HEK293 (cell line): ENCODE measurements at regions not wholly inside any gene's neighbourhood (a gene's known extent, or its start where the extent isn't known, plus 50 kb on each side); places are given as distances from the start of the nearest gene placed in this dataset.

Experiments
- CTCF ChIP-seq: fragments of 450-650 bp; formaldehyde crosslinking; IDR thresholded peaks from 2 replicates; pipeline ENCODE4 v1.5.1; 2016; ENCODE audit warnings: missing biosample characterization, missing genetic modification characterization
- HOXC10 ChIP-seq: sonication (generic); formaldehyde crosslinking; IDR thresholded peaks from 2 replicates; pipeline ENCODE4 v1.8.1; 2023; ENCODE audit warnings: mild to moderate bottlenecking, missing genetic modification reagents
- KLF10 ChIP-seq: fragments of 450-650 bp; IDR thresholded peaks from 2 replicates; pipeline ENCODE4 v1.5.1; 2018; ENCODE audit warnings: missing biosample characterization, mild to moderate bottlenecking, missing genetic modification characterization
- PRDM10 ChIP-seq: fragments of 450-650 bp; formaldehyde crosslinking; IDR thresholded peaks from 2 replicates; pipeline ENCODE4 v1.5.1; 2016; ENCODE audit warnings: missing biosample characterization, missing genetic modification characterization
- SP3 ChIP-seq: fragments of 450-650 bp; formaldehyde crosslinking; IDR thresholded peaks from 2 replicates; pipeline ENCODE4 v1.5.1; 2016; ENCODE audit warnings: missing biosample characterization, missing genetic modification characterization
- ZBTB48 ChIP-seq: fragments of 450-650 bp; formaldehyde crosslinking; IDR thresholded peaks from 2 replicates; pipeline ENCODE4 v1.5.1; 2016; ENCODE audit warnings: missing biosample characterization, missing genetic modification characterization
- ZBTB8A ChIP-seq: fragments of 450-650 bp; formaldehyde crosslinking; IDR thresholded peaks from 2 replicates; pipeline ENCODE4 v1.5.1; 2016; ENCODE audit warnings: missing biosample characterization, missing genetic modification characterization
- ZFP3 ChIP-seq: fragments of 450-650 bp; formaldehyde crosslinking; IDR thresholded peaks from 2 replicates; pipeline ENCODE4 v1.5.1; 2016; ENCODE audit warnings: low read depth, missing biosample characterization, missing genetic modification characterization
- ZFP41 ChIP-seq: fragments of 450-650 bp; formaldehyde crosslinking; IDR thresholded peaks from 2 replicates; pipeline ENCODE4 v1.5.1; 2016; ENCODE audit warnings: missing biosample characterization, missing genetic modification characterization, borderline replicate concordance
- ZNF174 ChIP-seq: fragments of 450-650 bp; formaldehyde crosslinking; IDR thresholded peaks from 2 replicates; pipeline ENCODE4 v1.5.0; 2017; ENCODE audit warnings: missing biosample characterization, mild to moderate bottlenecking, missing genetic modification characterization
- ZNF341 ChIP-seq: fragments of 450-650 bp; formaldehyde crosslinking; IDR thresholded peaks from 2 replicates; pipeline ENCODE4; 2016; ENCODE audit warnings: low read depth, missing biosample characterization, missing genetic modification characterization
- ZNF391 ChIP-seq: fragments of 450-650 bp; formaldehyde crosslinking; IDR thresholded peaks from 2 replicates; pipeline ENCODE4 v1.5.1; 2016; ENCODE audit warnings: low read depth, missing biosample characterization, missing genetic modification characterization, borderline replicate concordance
- ZNF426 ChIP-seq: fragments of 450-650 bp; formaldehyde crosslinking; IDR thresholded peaks from 2 replicates; pipeline ENCODE4 v1.5.1; 2017; ENCODE audit warnings: missing biosample characterization, missing genetic modification characterization, mild to moderate bottlenecking, inconsistent platforms, moderate library complexity
- ZNF433 ChIP-seq: fragments of 450-650 bp; formaldehyde crosslinking; IDR thresholded peaks from 2 replicates; pipeline ENCODE4 v1.5.1; 2016; ENCODE audit warnings: missing biosample characterization, missing genetic modification characterization, low read depth
- ZNF510 ChIP-seq: fragments of 450-650 bp; formaldehyde crosslinking; IDR thresholded peaks from 2 replicates; pipeline ENCODE4 v1.5.1; 2018; ENCODE audit warnings: mild to moderate bottlenecking, missing genetic modification characterization, missing biosample characterization; ENCODE audit not compliant: insufficient replicate concordance
- ZNF530 ChIP-seq: fragments of 450-650 bp; formaldehyde crosslinking; IDR thresholded peaks from 2 replicates; pipeline ENCODE4 v1.5.1; 2016; ENCODE audit warnings: low read depth, missing biosample characterization, missing genetic modification characterization
- ZNF560 ChIP-seq: fragments of 450-650 bp; formaldehyde crosslinking; IDR thresholded peaks from 2 replicates; pipeline ENCODE4 v1.5.1; 2017; ENCODE audit warnings: missing biosample characterization, missing genetic modification characterization, borderline replicate concordance
- ZNF623 ChIP-seq: fragments of 450-650 bp; formaldehyde crosslinking; IDR thresholded peaks from 2 replicates; pipeline ENCODE4 v1.5.1; 2016; ENCODE audit warnings: missing biosample characterization, missing genetic modification characterization
- ZNF660 ChIP-seq: fragments of 450-650 bp; IDR thresholded peaks from 2 replicates; pipeline ENCODE4 v1.5.1; 2018; ENCODE audit warnings: missing biosample characterization, mild to moderate bottlenecking, missing genetic modification characterization
- ZNF664 ChIP-seq: fragments of 450-650 bp; formaldehyde crosslinking; IDR thresholded peaks from 2 replicates; pipeline ENCODE4 v1.5.1; 2016; ENCODE audit warnings: missing biosample characterization, missing genetic modification characterization
- ZNF76 ChIP-seq: fragments of 450-650 bp; formaldehyde crosslinking; IDR thresholded peaks from 2 replicates; pipeline ENCODE4; 2016; ENCODE audit warnings: low read depth, missing biosample characterization, missing genetic modification characterization, borderline replicate concordance
- ZNF843 ChIP-seq: fragments of 450-650 bp; formaldehyde crosslinking; IDR thresholded peaks from 2 replicates; pipeline ENCODE4 v1.5.1; 2016; ENCODE audit warnings: missing biosample characterization, missing genetic modification characterization
- ZSCAN16 ChIP-seq: fragments of 450-650 bp; formaldehyde crosslinking; IDR thresholded peaks from 2 replicates; pipeline ENCODE4 v1.5.1; 2016; ENCODE audit warnings: missing biosample characterization, missing genetic modification characterization
- ZSCAN23 ChIP-seq: fragments of 450-650 bp; formaldehyde crosslinking; IDR thresholded peaks from 2 replicates; pipeline ENCODE4 v1.5.1; 2016; ENCODE audit warnings: missing biosample characterization, missing genetic modification characterization
- ZXDB ChIP-seq: fragments of 450-650 bp; formaldehyde crosslinking; IDR thresholded peaks from 2 replicates; pipeline ENCODE4 v1.5.1; 2016; ENCODE audit warnings: missing biosample characterization, missing genetic modification characterization
- TF ChIP-seq, protein P1 (sequence below): fragments of 450-650 bp; formaldehyde crosslinking; IDR thresholded peaks from 2 replicates; pipeline ENCODE4 v1.5.1; 2016; ENCODE audit warnings: missing biosample characterization, missing genetic modification characterization, borderline replicate concordance
- TF ChIP-seq, protein P2 (sequence below): fragments of 450-650 bp; formaldehyde crosslinking; IDR thresholded peaks from 2 replicates; pipeline ENCODE4 v1.5.1; 2016; ENCODE audit warnings: missing biosample characterization, missing genetic modification characterization
- TF ChIP-seq, protein P3 (sequence below): fragments of 450-650 bp; formaldehyde crosslinking; IDR thresholded peaks from 2 replicates; pipeline ENCODE4 v1.5.1; 2016; ENCODE audit warnings: missing biosample characterization, missing genetic modification characterization
- TF ChIP-seq, protein P4 (sequence below): fragments of 450-650 bp; formaldehyde crosslinking; IDR thresholded peaks from 2 replicates; pipeline ENCODE4 v1.5.1; 2016; ENCODE audit warnings: missing biosample characterization, missing genetic modification characterization

DNA sequence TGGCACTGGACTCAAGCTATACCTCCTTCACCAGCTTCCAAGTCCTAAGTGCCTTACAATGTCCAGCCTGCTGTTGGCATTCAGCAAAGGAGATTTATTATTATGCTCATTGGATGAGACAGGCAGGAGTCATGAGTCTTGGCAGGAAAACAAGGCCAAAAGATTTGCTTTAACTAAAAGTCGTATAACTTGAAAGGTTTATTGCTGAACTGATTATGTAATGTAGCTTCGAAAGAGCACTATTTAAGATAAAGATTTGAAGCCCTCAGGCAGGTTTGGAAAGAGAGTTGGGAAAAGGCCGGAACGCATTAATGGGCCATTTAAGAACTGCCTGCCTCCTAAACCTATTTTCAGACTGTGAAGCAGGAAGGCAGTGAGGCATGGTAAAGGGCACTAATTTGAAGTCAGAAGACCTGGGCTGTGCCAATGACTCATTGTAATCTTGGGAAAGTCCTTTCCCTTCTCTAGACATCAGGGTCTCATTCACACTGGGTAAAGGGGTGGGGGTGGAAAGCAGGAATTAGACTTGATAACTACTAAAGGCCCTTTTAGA, 280.5 kb upstream of the EDA2R start (continued):
- peak; percentile 70; the same call in 1 of the 2 replicates for TF ChIP-seq PRDM10 (tag by site-specific recombination)
- TF ChIP-seq KLF10 = peak; percentile 64; the same call in 1 of the 2 replicates
- TF ChIP-seq ZBTB48 (tag by site-specific recombination) = no peak
- no peak for TF ChIP-seq ZNF510
- TF ChIP-seq, protein P1, sequence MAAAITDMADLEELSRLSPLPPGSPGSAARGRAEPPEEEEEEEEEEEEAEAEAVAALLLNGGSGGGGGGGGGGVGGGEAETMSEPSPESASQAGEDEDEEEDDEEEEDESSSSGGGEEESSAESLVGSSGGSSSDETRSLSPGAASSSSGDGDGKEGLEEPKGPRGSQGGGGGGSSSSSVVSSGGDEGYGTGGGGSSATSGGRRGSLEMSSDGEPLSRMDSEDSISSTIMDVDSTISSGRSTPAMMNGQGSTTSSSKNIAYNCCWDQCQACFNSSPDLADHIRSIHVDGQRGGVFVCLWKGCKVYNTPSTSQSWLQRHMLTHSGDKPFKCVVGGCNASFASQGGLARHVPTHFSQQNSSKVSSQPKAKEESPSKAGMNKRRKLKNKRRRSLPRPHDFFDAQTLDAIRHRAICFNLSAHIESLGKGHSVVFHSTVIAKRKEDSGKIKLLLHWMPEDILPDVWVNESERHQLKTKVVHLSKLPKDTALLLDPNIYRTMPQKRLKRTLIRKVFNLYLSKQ (tag by site-specific recombination) = no peak
- no peak for TF ChIP-seq HOXC10 (CRISPR knock-in tag)
- TF ChIP-seq ZNF664 (tag by site-specific recombination) = no peak
- no peak for TF ChIP-seq SP3 (tag by site-specific recombination)
- TF ChIP-seq ZNF433 (tag by site-specific recombination) = no peak
- TF ChIP-seq CTCF (tag by site-specific recombination) = no peak
- TF ChIP-seq ZSCAN23 (tag by site-specific recombination) = no peak
- TF ChIP-seq, protein P2, sequence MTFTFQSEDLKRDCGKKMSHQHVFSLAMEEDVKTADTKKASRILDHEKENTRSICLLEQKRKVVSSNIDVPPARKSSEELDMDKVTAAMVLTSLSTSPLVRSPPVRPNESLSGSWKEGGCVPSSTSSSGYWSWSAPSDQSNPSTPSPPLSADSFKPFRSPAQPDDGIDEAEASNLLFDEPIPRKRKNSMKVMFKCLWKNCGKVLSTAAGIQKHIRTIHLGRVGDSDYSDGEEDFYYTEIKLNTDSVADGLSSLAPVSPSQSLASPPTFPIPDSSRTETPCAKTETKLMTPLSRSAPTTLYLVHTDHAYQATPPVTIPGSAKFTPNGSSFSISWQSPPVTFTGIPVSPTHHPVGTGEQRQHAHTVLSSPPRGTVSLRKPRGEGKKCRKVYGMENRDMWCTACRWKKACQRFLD (tag by site-specific recombination) = no peak
- 0 out of 2 replicates have a peak, but pooled peaks have one; percentile 78 for TF ChIP-seq ZNF391
- no peak for TF ChIP-seq ZNF174
- TF ChIP-seq, protein P3, sequence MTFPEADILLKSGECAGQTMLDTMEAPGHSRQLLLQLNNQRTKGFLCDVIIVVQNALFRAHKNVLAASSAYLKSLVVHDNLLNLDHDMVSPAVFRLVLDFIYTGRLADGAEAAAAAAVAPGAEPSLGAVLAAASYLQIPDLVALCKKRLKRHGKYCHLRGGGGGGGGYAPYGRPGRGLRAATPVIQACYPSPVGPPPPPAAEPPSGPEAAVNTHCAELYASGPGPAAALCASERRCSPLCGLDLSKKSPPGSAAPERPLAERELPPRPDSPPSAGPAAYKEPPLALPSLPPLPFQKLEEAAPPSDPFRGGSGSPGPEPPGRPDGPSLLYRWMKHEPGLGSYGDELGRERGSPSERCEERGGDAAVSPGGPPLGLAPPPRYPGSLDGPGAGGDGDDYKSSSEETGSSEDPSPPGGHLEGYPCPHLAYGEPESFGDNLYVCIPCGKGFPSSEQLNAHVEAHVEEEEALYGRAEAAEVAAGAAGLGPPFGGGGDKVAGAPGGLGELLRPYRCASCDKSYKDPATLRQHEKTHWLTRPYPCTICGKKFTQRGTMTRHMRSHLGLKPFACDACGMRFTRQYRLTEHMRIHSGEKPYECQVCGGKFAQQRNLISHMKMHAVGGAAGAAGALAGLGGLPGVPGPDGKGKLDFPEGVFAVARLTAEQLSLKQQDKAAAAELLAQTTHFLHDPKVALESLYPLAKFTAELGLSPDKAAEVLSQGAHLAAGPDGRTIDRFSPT (tag by site-specific recombination) = peak; percentile 87
- no peak for TF ChIP-seq ZNF426 (tag by site-specific recombination)
- no peak for TF ChIP-seq ZXDB
- peak; percentile 70 for TF ChIP-seq ZNF660 (tag by site-specific recombination)
- TF ChIP-seq ZNF623 = no peak
- TF ChIP-seq, protein P4, sequence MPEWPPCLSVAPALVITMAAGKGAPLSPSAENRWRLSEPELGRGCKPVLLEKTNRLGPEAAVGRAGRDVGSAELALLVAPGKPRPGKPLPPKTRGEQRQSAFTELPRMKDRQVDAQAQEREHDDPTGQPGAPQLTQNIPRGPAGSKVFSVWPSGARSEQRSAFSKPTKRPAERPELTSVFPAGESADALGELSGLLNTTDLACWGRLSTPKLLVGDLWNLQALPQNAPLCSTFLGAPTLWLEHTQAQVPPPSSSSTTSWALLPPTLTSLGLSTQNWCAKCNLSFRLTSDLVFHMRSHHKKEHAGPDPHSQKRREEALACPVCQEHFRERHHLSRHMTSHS (tag by site-specific recombination) = no peak
- no peak for TF ChIP-seq ZFP3 (tag by site-specific recombination)
- peak; percentile 98 for TF ChIP-seq ZNF843 (tag by site-specific recombination)
- TF ChIP-seq ZNF76 = peak; percentile 45; the same call in 1 of the 2 replicates
- TF ChIP-seq ZNF530 = no peak
- 0 out of 2 replicates have a peak, but pooled peaks have one; percentile 20 for TF ChIP-seq ZBTB8A (tag by site-specific recombination)
- no peak for TF ChIP-seq ZFP41 (tag by site-specific recombination)
- TF ChIP-seq ZNF341 (tag by site-specific recombination) = peak; percentile 27; the same call in 1 of the 2 replicates
- no peak for TF ChIP-seq ZSCAN16 (tag by site-specific recombination)
- no peak for TF ChIP-seq ZNF560 (tag by site-specific recombination)
